HT1080 (cell line): ENCODE measurements at regions not wholly inside any gene's neighbourhood (a gene's known extent, or its start where the extent isn't known, plus 50 kb on each side); places are given as distances from the start of the nearest gene placed in this dataset. TPM values are rescaled to one million over a fixed set of nuclear protein-coding genes. Genes with fewer than 3 reads are reported as not detected.

Experiments used
- DNase-seq: peaks from one replicate; pipeline ENCODE4 v3.0.0-alpha.2; 2015; ENCODE audit warnings: low read depth
- small RNA-seq: library from RNA; depleted of rRNA; stranded (forward); fragments of <200 nt; gene quantifications from one replicate; pipeline ENCODE3, GENCODE V24; 2014

- DNase-seq, result no peak
Observed at GRCh38 chr4:44093390-44093789, 355.2 kb downstream of the KCTD8 start.

- DNase-seq, result no peak
Observed at GRCh38 chr4:44098973-44099372, 349.6 kb downstream of the KCTD8 start.

GRCh38 chr4:44100456-44100855 lies 348.2 kb downstream of the KCTD8 start:
- peak; percentile 11 for DNase-seq

GRCh38 chr4:44118971-44119680 lies 329.5 kb downstream of the KCTD8 start:
- DNase-seq, result peak; percentile 52

GRCh38 chr4:44120646-44121045 lies 328.0 kb downstream of the KCTD8 start:
- no peak for DNase-seq

- no peak for DNase-seq
Observed at GRCh38 chr4:44121210-44121609, 327.4 kb downstream of the KCTD8 start.

Small RNAs in the stretch of these regions (small RNA-seq; reads per million reads assigned to genes)
- gene AC098590.2, result not detected
- gene RN7SL193P, result not detected
